ENCODE measurements at regions not wholly inside any gene's neighbourhood (a gene's known extent, or its start where the extent isn't known, plus 50 kb on each side); places are given as distances from the start of the nearest gene placed in this dataset.

GRCh38 chr4:144799486-144799885 lies 153.5 kb downstream of the HHIP start:
- H3K27ac ChIP-seq (ENCODE audit: low read length), result no peak overlapping the region
- H3K4me3 ChIP-seq (ENCODE audit: low read depth in 1 of 2, low read length in 2 of 2), result no peak overlapping the region
- peaks cover 0 to 14% of the 10 kb centered on the region in 2 donors for H3K9me3 ChIP-seq (ENCODE audit: control insufficient read depth in 1 of 2, low read length in 2 of 2)
- H3K36me3 ChIP-seq (ENCODE audit: control insufficient read depth in 1 of 2, insufficient read depth in 2 of 2, low read length in 2 of 2), result no peaks in the 10 kb centered on the region
- H3K27me3 ChIP-seq (ENCODE audit: low read depth, low read length), result no peaks in the 10 kb centered on the region
- H3K4me1 ChIP-seq (ENCODE audit: control insufficient read depth in 1 of 2, insufficient read depth in 2 of 2, low read length in 2 of 2), result no peaks in the 10 kb centered on the region

GRCh38 chr4:144801731-144802130 lies 155.8 kb downstream of the HHIP start:
- Histone ChIP-seq H3K9me3 (ENCODE audit: control insufficient read depth in 1 of 2, low read length in 2 of 2) (peaks cover 0 to 18% of the 10 kb centered on the region in 2 donors), H3K4me1 (ENCODE audit: control insufficient read depth in 1 of 2, insufficient read depth in 2 of 2, low read length in 2 of 2) (no peaks in the 10 kb centered on the region), H3K4me3 (ENCODE audit: low read depth in 1 of 2, low read length in 2 of 2) (no peak overlapping the region), H3K36me3 (ENCODE audit: control insufficient read depth in 1 of 2, insufficient read depth in 2 of 2, low read length in 2 of 2) (no peaks in the 10 kb centered on the region), H3K27ac (ENCODE audit: low read length) (no peak overlapping the region), H3K27me3 (ENCODE audit: low read depth, low read length) (no peaks in the 10 kb centered on the region)

GRCh38 chr4:144808034-144808433 lies 162.1 kb downstream of the HHIP start:
- Histone ChIP-seq H3K36me3 (ENCODE audit: control insufficient read depth in 1 of 2, insufficient read depth in 2 of 2, low read length in 2 of 2) (no peaks in the 10 kb centered on the region), H3K27me3 (ENCODE audit: low read depth, low read length) (no peaks in the 10 kb centered on the region), H3K4me1 (ENCODE audit: control insufficient read depth in 1 of 2, insufficient read depth in 2 of 2, low read length in 2 of 2) (no peaks in the 10 kb centered on the region), H3K9me3 (ENCODE audit: control insufficient read depth in 1 of 2, low read length in 2 of 2) (peaks cover 7 to 30% of the 10 kb centered on the region in 2 donors), H3K27ac (ENCODE audit: low read length) (no peak overlapping the region), H3K4me3 (ENCODE audit: low read depth in 1 of 2, low read length in 2 of 2) (no peak overlapping the region)

GRCh38 chr4:144809056-144809640 lies 163.2 kb downstream of the HHIP start:
- peak overlapping the region in 1 of 2 donors; percentile 19 for H3K4me3 ChIP-seq (ENCODE audit: low read depth in 1 of 2, low read length in 2 of 2)
- H3K9me3 ChIP-seq (ENCODE audit: control insufficient read depth in 1 of 2, low read length in 2 of 2), result peaks cover 7 to 30% of the 10 kb centered on the region in 2 donors
- H3K27ac ChIP-seq (ENCODE audit: low read length), result no peak overlapping the region
- H3K27me3 ChIP-seq (ENCODE audit: low read depth, low read length), result no peaks in the 10 kb centered on the region
- H3K4me1 ChIP-seq (ENCODE audit: control insufficient read depth in 1 of 2, insufficient read depth in 2 of 2, low read length in 2 of 2), result no peaks in the 10 kb centered on the region
- H3K36me3 ChIP-seq (ENCODE audit: control insufficient read depth in 1 of 2, insufficient read depth in 2 of 2, low read length in 2 of 2), result no peaks in the 10 kb centered on the region

- Histone ChIP-seq H3K36me3 (ENCODE audit: control insufficient read depth in 1 of 2, insufficient read depth in 2 of 2, low read length in 2 of 2) (no peaks in the 10 kb centered on the region), H3K27me3 (ENCODE audit: low read depth, low read length) (no peaks in the 10 kb centered on the region), H3K4me3 (ENCODE audit: low read depth in 1 of 2, low read length in 2 of 2) (no peak overlapping the region), H3K27ac (ENCODE audit: low read length) (no peak overlapping the region), H3K9me3 (ENCODE audit: control insufficient read depth in 1 of 2, low read length in 2 of 2) (no peaks in the 10 kb centered on the region), H3K4me1 (ENCODE audit: control insufficient read depth in 1 of 2, insufficient read depth in 2 of 2, low read length in 2 of 2) (no peaks in the 10 kb centered on the region)
Observed at GRCh38 chr4:144816668-144817067, 170.7 kb downstream of the HHIP start.

GRCh38 chr4:144817081-144817480 lies 171.1 kb downstream of the HHIP start:
- no peaks in the 10 kb centered on the region for H3K27me3 ChIP-seq (ENCODE audit: low read depth, low read length)
- H3K4me1 ChIP-seq (ENCODE audit: control insufficient read depth in 1 of 2, insufficient read depth in 2 of 2, low read length in 2 of 2), result no peaks in the 10 kb centered on the region
- H3K27ac ChIP-seq (ENCODE audit: low read length), result no peak overlapping the region
- no peak overlapping the region for H3K4me3 ChIP-seq (ENCODE audit: low read depth in 1 of 2, low read length in 2 of 2)
- no peaks in the 10 kb centered on the region for H3K36me3 ChIP-seq (ENCODE audit: control insufficient read depth in 1 of 2, insufficient read depth in 2 of 2, low read length in 2 of 2)
- no peaks in the 10 kb centered on the region for H3K9me3 ChIP-seq (ENCODE audit: control insufficient read depth in 1 of 2, low read length in 2 of 2)

GRCh38 chr4:144818136-144818535 lies 172.2 kb downstream of the HHIP start:
- H3K4me1 ChIP-seq (ENCODE audit: control insufficient read depth in 1 of 2, insufficient read depth in 2 of 2, low read length in 2 of 2), result no peaks in the 10 kb centered on the region
- H3K27me3 ChIP-seq (ENCODE audit: low read depth, low read length), result no peaks in the 10 kb centered on the region
- H3K36me3 ChIP-seq (ENCODE audit: control insufficient read depth in 1 of 2, insufficient read depth in 2 of 2, low read length in 2 of 2), result no peaks in the 10 kb centered on the region
- no peak overlapping the region for H3K27ac ChIP-seq (ENCODE audit: low read length)
- H3K9me3 ChIP-seq (ENCODE audit: control insufficient read depth in 1 of 2, low read length in 2 of 2), result no peaks in the 10 kb centered on the region
- no peak overlapping the region for H3K4me3 ChIP-seq (ENCODE audit: low read depth in 1 of 2, low read length in 2 of 2)

- no peaks in the 10 kb centered on the region for H3K4me1 ChIP-seq (ENCODE audit: control insufficient read depth in 1 of 2, insufficient read depth in 2 of 2, low read length in 2 of 2)
- no peak overlapping the region for H3K4me3 ChIP-seq (ENCODE audit: low read depth in 1 of 2, low read length in 2 of 2)
- no peaks in the 10 kb centered on the region for H3K36me3 ChIP-seq (ENCODE audit: control insufficient read depth in 1 of 2, insufficient read depth in 2 of 2, low read length in 2 of 2)
- no peaks in the 10 kb centered on the region for H3K9me3 ChIP-seq (ENCODE audit: control insufficient read depth in 1 of 2, low read length in 2 of 2)
- H3K27me3 ChIP-seq (ENCODE audit: low read depth, low read length), result no peaks in the 10 kb centered on the region
- H3K27ac ChIP-seq (ENCODE audit: low read length), result no peak overlapping the region
Observed at GRCh38 chr4:144819591-144819990, 173.6 kb downstream of the HHIP start.

GRCh38 chr4:144820011-144820727 lies 174.2 kb downstream of the HHIP start:
- Histone ChIP-seq H3K36me3 (ENCODE audit: control insufficient read depth in 1 of 2, insufficient read depth in 2 of 2, low read length in 2 of 2) (no peaks in the 10 kb centered on the region), H3K27ac (ENCODE audit: low read length) (no peak overlapping the region), H3K4me1 (ENCODE audit: control insufficient read depth in 1 of 2, insufficient read depth in 2 of 2, low read length in 2 of 2) (no peaks in the 10 kb centered on the region), H3K27me3 (ENCODE audit: low read depth, low read length) (no peaks in the 10 kb centered on the region), H3K9me3 (ENCODE audit: control insufficient read depth in 1 of 2, low read length in 2 of 2) (no peaks in the 10 kb centered on the region), H3K4me3 (ENCODE audit: low read depth in 1 of 2, low read length in 2 of 2) (no peak overlapping the region)

GRCh38 chr4:144820728-144821085 lies 174.8 kb downstream of the HHIP start:
- Histone ChIP-seq H3K4me1 (ENCODE audit: control insufficient read depth in 1 of 2, insufficient read depth in 2 of 2, low read length in 2 of 2) (no peaks in the 10 kb centered on the region), H3K36me3 (ENCODE audit: control insufficient read depth in 1 of 2, insufficient read depth in 2 of 2, low read length in 2 of 2) (no peaks in the 10 kb centered on the region), H3K4me3 (ENCODE audit: low read depth in 1 of 2, low read length in 2 of 2) (no peak overlapping the region), H3K9me3 (ENCODE audit: control insufficient read depth in 1 of 2, low read length in 2 of 2) (no peaks in the 10 kb centered on the region), H3K27ac (ENCODE audit: low read length) (no peak overlapping the region), H3K27me3 (ENCODE audit: low read depth, low read length) (no peaks in the 10 kb centered on the region)

- Histone ChIP-seq H3K9me3 (ENCODE audit: control insufficient read depth in 1 of 2, low read length in 2 of 2) (peaks cover 0 to 2% of the 10 kb centered on the region in 2 donors), H3K27ac (ENCODE audit: low read length) (no peak overlapping the region), H3K27me3 (ENCODE audit: low read depth, low read length) (no peaks in the 10 kb centered on the region), H3K4me1 (ENCODE audit: control insufficient read depth in 1 of 2, insufficient read depth in 2 of 2, low read length in 2 of 2) (no peaks in the 10 kb centered on the region), H3K36me3 (ENCODE audit: control insufficient read depth in 1 of 2, insufficient read depth in 2 of 2, low read length in 2 of 2) (no peaks in the 10 kb centered on the region), H3K4me3 (ENCODE audit: low read depth in 1 of 2, low read length in 2 of 2) (no peak overlapping the region)
Observed at GRCh38 chr4:144831971-144832370, 186.0 kb downstream of the HHIP start.

GRCh38 chr4:144845411-144845810 lies 199.5 kb downstream of the HHIP start:
- H3K36me3 ChIP-seq (ENCODE audit: control insufficient read depth in 1 of 2, insufficient read depth in 2 of 2, low read length in 2 of 2), result no peaks in the 10 kb centered on the region
- no peak overlapping the region for H3K4me3 ChIP-seq (ENCODE audit: low read depth in 1 of 2, low read length in 2 of 2)

More at GRCh38 chr4:144845411-144845810, 199.5 kb downstream of the HHIP start:
- Histone ChIP-seq H3K27ac (ENCODE audit: low read length) (no peak overlapping the region), H3K4me1 (ENCODE audit: control insufficient read depth in 1 of 2, insufficient read depth in 2 of 2, low read length in 2 of 2) (no peaks in the 10 kb centered on the region), H3K27me3 (ENCODE audit: low read depth, low read length) (no peaks in the 10 kb centered on the region), H3K9me3 (ENCODE audit: control insufficient read depth in 1 of 2, low read length in 2 of 2) (no peaks in the 10 kb centered on the region)

Measured in muscle layer of duodenum (tissue), 2 donors.